Ishikawa (cell line): ENCODE measurements at regions not wholly inside any gene's neighbourhood (a gene's known extent, or its start where the extent isn't known, plus 50 kb on each side); places are given as distances from the start of the nearest gene placed in this dataset.

ENCODE experiments used
- CEBPB ChIP-seq: IDR thresholded peaks from 2 replicates; pipeline ENCODE4 v1.6.1; 2012
- CREB1 ChIP-seq: IDR thresholded peaks from 2 replicates; pipeline ENCODE4 v1.6.1; 2012; ENCODE audit warnings: low read depth
- EGR1 ChIP-seq: IDR thresholded peaks from 2 replicates; pipeline ENCODE4 v1.6.1; 2012
- EP300 ChIP-seq: IDR thresholded peaks from 2 replicates; pipeline ENCODE4 v1.6.1; 2012; ENCODE audit warnings: borderline replicate concordance
- FOXM1 ChIP-seq: IDR thresholded peaks from 2 replicates; pipeline ENCODE4 v1.6.1; 2012; ENCODE audit warnings: low read depth, borderline replicate concordance
- MAX ChIP-seq: IDR thresholded peaks from 2 replicates; pipeline ENCODE4 v1.6.1; 2012
- NFIC ChIP-seq: IDR thresholded peaks from 2 replicates; pipeline ENCODE4 v1.6.1; 2012
- RAD21 ChIP-seq: IDR thresholded peaks from 2 replicates; pipeline ENCODE4 v1.6.1; 2012; ENCODE audit warnings: low read depth
- TAF1 ChIP-seq: IDR thresholded peaks from 2 replicates; pipeline ENCODE4 v1.6.1; 2012; ENCODE audit warnings: low read depth, mild to moderate bottlenecking
- TCF12 ChIP-seq: IDR thresholded peaks from 2 replicates; pipeline ENCODE4 v1.6.1; 2012; ENCODE audit warnings: low read depth
- TEAD4 ChIP-seq: IDR thresholded peaks from 2 replicates; pipeline ENCODE4 v1.6.1; 2012
- YY1 ChIP-seq: IDR thresholded peaks from 2 replicates; pipeline ENCODE4 v1.6.1; 2012; ENCODE audit warnings: low read depth
- ZBTB7A ChIP-seq: IDR thresholded peaks from 2 replicates; pipeline ENCODE4 v1.6.1; 2012; ENCODE audit warnings: low read depth
- TF ChIP-seq, protein P1 (sequence below): IDR thresholded peaks from 2 replicates; pipeline ENCODE4 v1.6.1; 2012
- TF ChIP-seq, protein P2 (sequence below): IDR thresholded peaks from 2 replicates; pipeline ENCODE4 v1.6.1; 2012; ENCODE audit warnings: low read depth, mild to moderate bottlenecking

- TF ChIP-seq, protein P1, sequence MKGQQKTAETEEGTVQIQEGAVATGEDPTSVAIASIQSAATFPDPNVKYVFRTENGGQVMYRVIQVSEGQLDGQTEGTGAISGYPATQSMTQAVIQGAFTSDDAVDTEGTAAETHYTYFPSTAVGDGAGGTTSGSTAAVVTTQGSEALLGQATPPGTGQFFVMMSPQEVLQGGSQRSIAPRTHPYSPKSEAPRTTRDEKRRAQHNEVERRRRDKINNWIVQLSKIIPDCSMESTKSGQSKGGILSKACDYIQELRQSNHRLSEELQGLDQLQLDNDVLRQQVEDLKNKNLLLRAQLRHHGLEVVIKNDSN, result no peak
These were observed 1892.3 kb upstream of the PCDH7 start for GRCh38 chr4:28827866-28828265.

DNA sequence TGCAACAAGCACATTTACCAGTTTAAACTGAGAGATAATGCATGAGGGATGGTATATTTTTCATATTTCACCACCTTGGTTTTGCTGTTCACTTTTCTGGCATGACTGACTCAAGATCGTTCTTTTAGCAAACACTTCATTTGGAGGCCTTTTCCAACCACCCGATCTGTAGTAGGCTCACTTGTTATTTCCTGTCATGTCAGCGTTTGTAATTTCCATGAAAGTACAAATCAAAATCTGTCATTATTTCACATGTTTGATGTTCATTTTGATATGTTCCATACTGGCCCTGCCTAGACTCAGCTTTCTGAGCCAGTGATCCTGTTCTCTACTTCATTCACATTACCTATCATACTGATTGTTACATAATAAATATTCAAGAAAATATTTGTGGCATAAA lies 1888.3 kb upstream of the PCDH7 start:
- TF ChIP-seq CEBPB (no peak), EGR1 (no peak), ZBTB7A (no peak), MAX (no peak), TEAD4 (no peak)
- TF ChIP-seq, protein P1, result no peak
- TF ChIP-seq, protein P2, sequence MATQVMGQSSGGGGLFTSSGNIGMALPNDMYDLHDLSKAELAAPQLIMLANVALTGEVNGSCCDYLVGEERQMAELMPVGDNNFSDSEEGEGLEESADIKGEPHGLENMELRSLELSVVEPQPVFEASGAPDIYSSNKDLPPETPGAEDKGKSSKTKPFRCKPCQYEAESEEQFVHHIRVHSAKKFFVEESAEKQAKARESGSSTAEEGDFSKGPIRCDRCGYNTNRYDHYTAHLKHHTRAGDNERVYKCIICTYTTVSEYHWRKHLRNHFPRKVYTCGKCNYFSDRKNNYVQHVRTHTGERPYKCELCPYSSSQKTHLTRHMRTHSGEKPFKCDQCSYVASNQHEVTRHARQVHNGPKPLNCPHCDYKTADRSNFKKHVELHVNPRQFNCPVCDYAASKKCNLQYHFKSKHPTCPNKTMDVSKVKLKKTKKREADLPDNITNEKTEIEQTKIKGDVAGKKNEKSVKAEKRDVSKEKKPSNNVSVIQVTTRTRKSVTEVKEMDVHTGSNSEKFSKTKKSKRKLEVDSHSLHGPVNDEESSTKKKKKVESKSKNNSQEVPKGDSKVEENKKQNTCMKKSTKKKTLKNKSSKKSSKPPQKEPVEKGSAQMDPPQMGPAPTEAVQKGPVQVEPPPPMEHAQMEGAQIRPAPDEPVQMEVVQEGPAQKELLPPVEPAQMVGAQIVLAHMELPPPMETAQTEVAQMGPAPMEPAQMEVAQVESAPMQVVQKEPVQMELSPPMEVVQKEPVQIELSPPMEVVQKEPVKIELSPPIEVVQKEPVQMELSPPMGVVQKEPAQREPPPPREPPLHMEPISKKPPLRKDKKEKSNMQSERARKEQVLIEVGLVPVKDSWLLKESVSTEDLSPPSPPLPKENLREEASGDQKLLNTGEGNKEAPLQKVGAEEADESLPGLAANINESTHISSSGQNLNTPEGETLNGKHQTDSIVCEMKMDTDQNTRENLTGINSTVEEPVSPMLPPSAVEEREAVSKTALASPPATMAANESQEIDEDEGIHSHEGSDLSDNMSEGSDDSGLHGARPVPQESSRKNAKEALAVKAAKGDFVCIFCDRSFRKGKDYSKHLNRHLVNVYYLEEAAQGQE, result no peak

GRCh38 chr4:28832444-28832843 lies 1887.7 kb upstream of the PCDH7 start:
- TF ChIP-seq TAF1 (no peak), EGR1 (no peak), RAD21 (no peak)

DNA sequence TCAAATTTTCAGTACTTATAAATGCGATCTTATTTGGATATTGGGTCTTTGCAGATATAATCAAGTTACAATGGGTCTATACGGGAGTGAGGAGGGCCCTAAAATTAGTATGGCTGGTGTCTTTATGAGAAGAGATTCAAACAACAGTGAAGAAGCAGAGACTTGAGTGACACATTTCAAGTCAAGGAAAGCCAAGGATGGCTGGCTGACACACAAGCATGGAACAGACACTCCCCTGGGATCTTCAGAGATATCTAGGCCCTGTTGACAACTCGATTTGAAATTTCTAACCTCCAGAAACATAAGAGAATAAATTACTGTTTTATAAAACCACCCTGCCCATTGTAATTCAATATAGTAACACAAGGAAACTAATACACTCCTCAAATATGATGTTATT lies 1886.0 kb upstream of the PCDH7 start:
- no peak for TF ChIP-seq FOXM1
- TF ChIP-seq MAX, result no peak
- no peak for TF ChIP-seq ZBTB7A
- TF ChIP-seq CEBPB, result no peak
- TF ChIP-seq RAD21, result no peak
- TF ChIP-seq, protein P1, result no peak
- no peak for TF ChIP-seq TAF1
- TF ChIP-seq CREB1, result no peak
- TF ChIP-seq TCF12, result no peak
- no peak for TF ChIP-seq YY1
- TF ChIP-seq, protein P2, result no peak

GRCh38 chr4:28835501-28835900 lies 1884.7 kb upstream of the PCDH7 start:
- TF ChIP-seq MAX (no peak), CEBPB (no peak)

DNA sequence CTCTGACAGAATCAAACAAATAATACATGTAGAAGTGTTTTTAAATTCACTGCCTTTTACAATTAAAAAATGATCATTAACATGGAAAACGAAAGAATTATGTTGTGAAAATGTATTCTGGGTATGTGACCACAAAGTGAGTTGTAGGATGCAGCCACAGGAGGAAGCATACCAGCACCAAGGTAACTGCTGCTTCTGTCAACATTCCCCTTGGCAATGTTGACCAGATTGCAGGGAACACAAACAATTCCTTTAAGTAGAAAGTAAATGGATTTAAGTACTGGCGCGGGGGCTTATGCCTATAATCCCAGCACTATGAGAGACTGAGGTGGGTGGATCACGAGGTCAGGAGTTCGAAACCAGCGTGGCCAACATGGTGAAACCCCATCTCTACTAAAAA lies 1877.9 kb upstream of the PCDH7 start:
- no peak for TF ChIP-seq TCF12
- no peak for TF ChIP-seq NFIC
- TF ChIP-seq YY1, result no peak
- no peak for TF ChIP-seq TAF1
- TF ChIP-seq RAD21, result no peak
- TF ChIP-seq, protein P2, result no peak
- no peak for TF ChIP-seq CREB1
- TF ChIP-seq ZBTB7A, result no peak
- no peak for TF ChIP-seq MAX
- no peak for TF ChIP-seq CEBPB
- no peak for TF ChIP-seq EGR1
- no peak for TF ChIP-seq TEAD4
- TF ChIP-seq EP300, result no peak
- TF ChIP-seq, protein P1, result no peak
- TF ChIP-seq FOXM1, result no peak
